CD8-positive, alpha-beta memory T cell (primary cell): ENCODE measurements at regions not wholly inside any gene's neighbourhood (a gene's known extent, or its start where the extent isn't known, plus 50 kb on each side); places are given as distances from the start of the nearest gene placed in this dataset.

Experiments
- CTCF ChIA-PET: fragments of 350-600 bp; sonication (Branson Sonifier 250); formaldehyde crosslinking; loops from one replicate; lab custom pipeline; 2021; ENCODE audit warnings: antibody characterized with exemption; lab: Charles Lee
- POLR2A ChIA-PET: fragments of 350-600 bp; sonication (Branson Sonifier 250); formaldehyde crosslinking; loops from one replicate; lab custom pipeline; 2021; ENCODE audit warnings: antibody characterized with exemption; lab: Charles Lee
- DNase-seq, 5 donors: peaks; one replicate each; pipeline versions ENCODE4 v3.0.0 to v3.0.0-alpha.2; 2020 to 2022; ENCODE audit warnings: mixed read lengths in 1 of 5
- H3K27ac ChIP-seq: one replicate; pipeline ENCODE4 v1.7.0; 2013; ENCODE audit warnings: low read depth, mild to moderate bottlenecking, low read length, moderate library complexity
- H3K27me3 ChIP-seq: 2 replicates; pipeline ENCODE4 v1.7.0; 2013; ENCODE audit warnings: low read length, mild to moderate bottlenecking; ENCODE audit not compliant: insufficient read depth, poor library complexity, severe bottlenecking
- H3K36me3 ChIP-seq: 2 replicates; pipeline ENCODE4 v1.7.0; 2013; ENCODE audit warnings: mild to moderate bottlenecking, low read length, moderate library complexity; ENCODE audit not compliant: insufficient read depth
- H3K4me1 ChIP-seq: 2 replicates; pipeline ENCODE4 v1.7.0; 2013; ENCODE audit warnings: mild to moderate bottlenecking, low read length, moderate library complexity; ENCODE audit not compliant: insufficient read depth
- H3K4me3 ChIP-seq: 2 replicates; pipeline ENCODE4 v1.7.0; 2013; ENCODE audit warnings: mild to moderate bottlenecking, low read length
- H3K9me3 ChIP-seq: 2 replicates; pipeline ENCODE4 v1.7.0; 2013; ENCODE audit warnings: mild to moderate bottlenecking, low read length
- H3K27ac Mint-ChIP-seq, 8 donors: one replicate each; pipeline ENCODE4 v1.8.0; 2020 to 2021; ENCODE audit warnings: mixed read lengths in 8 of 8, mild to moderate bottlenecking in 6 of 8, inconsistent platforms in 3 of 8, moderate library complexity in 3 of 8
- H3K27me3 Mint-ChIP-seq, 2 donors: one replicate each; pipeline ENCODE4 v1.8.0; 2020 to 2021; ENCODE audit warnings: mixed read lengths in 2 of 2, mild to moderate bottlenecking in 1 of 2, moderate library complexity in 1 of 2
- H3K36me3 Mint-ChIP-seq, 3 donors: one replicate each; pipeline ENCODE4 v1.8.0; 2020 to 2021; ENCODE audit warnings: mixed read lengths in 3 of 3, inconsistent platforms in 1 of 3, mild to moderate bottlenecking in 1 of 3
- H3K4me1 Mint-ChIP-seq, 3 donors: one replicate each; pipeline ENCODE4 v1.8.0; 2020 to 2021; ENCODE audit warnings: mixed read lengths in 3 of 3, inconsistent platforms in 1 of 3, mild to moderate bottlenecking in 1 of 3
- H3K4me3 Mint-ChIP-seq, 7 donors: one replicate each; pipeline ENCODE4 v1.8.0; 2020 to 2021; ENCODE audit warnings: mixed read lengths in 7 of 7, mild to moderate bottlenecking in 6 of 7, moderate library complexity in 4 of 7, inconsistent platforms in 2 of 7
- H3K9me3 Mint-ChIP-seq, 5 donors: one replicate each; pipeline ENCODE4 v1.8.0; 2020 to 2022; ENCODE audit warnings: mixed read lengths in 5 of 5, mild to moderate bottlenecking in 3 of 5, moderate library complexity in 2 of 5, inconsistent platforms in 1 of 5

DNA sequence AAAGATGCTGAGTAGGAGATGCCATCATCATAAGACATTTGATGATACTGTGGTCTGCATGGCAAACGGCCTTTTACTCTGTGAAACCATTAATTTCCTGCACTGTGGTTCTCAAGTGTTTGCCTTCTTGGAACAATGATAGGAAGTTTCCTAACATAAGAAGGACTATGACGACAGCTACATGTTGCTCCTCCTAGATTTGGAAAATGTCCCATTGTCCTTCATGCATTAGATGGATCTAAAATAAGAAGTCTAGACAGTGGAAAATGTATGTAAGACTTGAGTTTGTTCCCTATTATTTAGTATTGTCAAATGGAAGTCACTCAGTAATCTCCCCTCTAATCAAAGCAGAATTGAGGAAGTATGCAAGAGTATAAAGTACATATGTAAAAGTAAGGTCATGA, 98.5 kb upstream of the TMEM170B start:
- H3K4me3 ChIP-seq, result no peak overlapping the region
- Mint-ChIP-seq H3K4me1 (peaks cover 0 to 6% (median 4%) of the 10 kb centered on the region in 3 donors), H3K9me3 (peaks cover 0 to 1% (median 0%) of the 10 kb centered on the region in 5 donors), H3K4me3 (no peak overlapping the region), H3K27me3 (peaks cover 0 to 1% of the 10 kb centered on the region in 2 donors), H3K27ac (peak overlapping the region in 2 of 8 donors; percentile 12 to 29), H3K36me3 (peaks cover 0 to 5% (median 1%) of the 10 kb centered on the region in 3 donors)
- no peaks in the 10 kb centered on the region for H3K4me1 ChIP-seq
- ChIA-PET CTCF (interaction anchor here (0.9 kb wide), 1 partner anchor 10 kb away, joined by 3 read pairs; no protein-coding TSS in a partner anchor), POLR2A (no interaction called here)
- H3K36me3 ChIP-seq, result no peaks in the 10 kb centered on the region
- H3K9me3 ChIP-seq, result no peaks in the 10 kb centered on the region
- no peak for DNase-seq
- no peaks in the 10 kb centered on the region for H3K27me3 ChIP-seq
- H3K27ac ChIP-seq, result no peak overlapping the region

GRCh38 chr6:11437824-11438459, 99.6 kb upstream of the TMEM170B start:
- no peaks in the 10 kb centered on the region for H3K36me3 ChIP-seq
- H3K4me1 Mint-ChIP-seq, result peaks cover 0 to 6% (median 4%) of the 10 kb centered on the region in 3 donors
- H3K4me3 Mint-ChIP-seq, result no peak overlapping the region
- H3K9me3 Mint-ChIP-seq, result no peaks in the 10 kb centered on the region
- H3K27me3 ChIP-seq, result no peaks in the 10 kb centered on the region
- ChIA-PET CTCF (interaction anchor here (1.6 kb wide), 1 partner anchor 266 kb away, joined by 4 read pairs; no protein-coding TSS in a partner anchor), POLR2A (no interaction called here)
- H3K36me3 Mint-ChIP-seq, result peaks cover 0 to 5% (median 0%) of the 10 kb centered on the region in 3 donors
- no peak overlapping the region for H3K4me3 ChIP-seq
- no peak overlapping the region for H3K27ac Mint-ChIP-seq
- H3K4me1 ChIP-seq, result no peaks in the 10 kb centered on the region
- H3K9me3 ChIP-seq, result no peaks in the 10 kb centered on the region
- H3K27me3 Mint-ChIP-seq, result peaks cover 0 to 1% of the 10 kb centered on the region in 2 donors
- no peak overlapping the region for H3K27ac ChIP-seq
- DNase-seq, result no peak

GRCh38 chr6:11436508-11437096, 100.9 kb upstream of the TMEM170B start:
- DNase-seq, result no peak
- Histone ChIP-seq H3K4me3 (no peak overlapping the region), H3K27ac (no peak overlapping the region), H3K27me3 (no peaks in the 10 kb centered on the region), H3K9me3 (no peaks in the 10 kb centered on the region), H3K4me1 (no peaks in the 10 kb centered on the region), H3K36me3 (no peaks in the 10 kb centered on the region)
- Mint-ChIP-seq H3K9me3 (no peaks in the 10 kb centered on the region), H3K4me1 (peaks cover 0 to 6% (median 4%) of the 10 kb centered on the region in 3 donors), H3K4me3 (no peak overlapping the region), H3K36me3 (peaks cover 0 to 5% (median 0%) of the 10 kb centered on the region in 3 donors), H3K27me3 (peaks cover 0 to 1% of the 10 kb centered on the region in 2 donors), H3K27ac (no peak overlapping the region)
- CTCF ChIA-PET, result no interaction called here
- POLR2A ChIA-PET, result no interaction called here

GRCh38 chr6:11434565-11435326, 102.8 kb upstream of the TMEM170B start:
- CTCF ChIA-PET, result no interaction called here
- Mint-ChIP-seq H3K4me1 (peaks cover under 1 to 6% (median 4%) of the 10 kb centered on the region in 3 donors), H3K4me3 (no peak overlapping the region), H3K27me3 (no peaks in the 10 kb centered on the region), H3K36me3 (peaks cover 0 to 5% (median 0%) of the 10 kb centered on the region in 3 donors), H3K27ac (no peak overlapping the region), H3K9me3 (no peaks in the 10 kb centered on the region)
- no peak for DNase-seq
- Histone ChIP-seq H3K4me1 (no peaks in the 10 kb centered on the region), H3K27ac (no peak overlapping the region), H3K27me3 (no peaks in the 10 kb centered on the region), H3K4me3 (no peak overlapping the region), H3K9me3 (no peaks in the 10 kb centered on the region), H3K36me3 (no peaks in the 10 kb centered on the region)
- POLR2A ChIA-PET, result no interaction called here

- Mint-ChIP-seq H3K9me3 (no peaks in the 10 kb centered on the region), H3K4me3 (no peak overlapping the region), H3K27me3 (no peaks in the 10 kb centered on the region), H3K4me1 (peaks cover 9 to 11% (median 10%) of the 10 kb centered on the region in 3 donors), H3K27ac (no peak overlapping the region), H3K36me3 (peaks cover 0 to 5% (median 0%) of the 10 kb centered on the region in 3 donors)
- Histone ChIP-seq H3K4me1 (no peaks in the 10 kb centered on the region), H3K36me3 (no peaks in the 10 kb centered on the region), H3K27me3 (no peaks in the 10 kb centered on the region), H3K27ac (no peak overlapping the region), H3K9me3 (no peaks in the 10 kb centered on the region), H3K4me3 (no peak overlapping the region)
- ChIA-PET POLR2A (no interaction called here), CTCF (no interaction called here)
- no peak for DNase-seq
Measured at GRCh38 chr6:11433860-11434259, 103.7 kb upstream of the TMEM170B start.

DNA sequence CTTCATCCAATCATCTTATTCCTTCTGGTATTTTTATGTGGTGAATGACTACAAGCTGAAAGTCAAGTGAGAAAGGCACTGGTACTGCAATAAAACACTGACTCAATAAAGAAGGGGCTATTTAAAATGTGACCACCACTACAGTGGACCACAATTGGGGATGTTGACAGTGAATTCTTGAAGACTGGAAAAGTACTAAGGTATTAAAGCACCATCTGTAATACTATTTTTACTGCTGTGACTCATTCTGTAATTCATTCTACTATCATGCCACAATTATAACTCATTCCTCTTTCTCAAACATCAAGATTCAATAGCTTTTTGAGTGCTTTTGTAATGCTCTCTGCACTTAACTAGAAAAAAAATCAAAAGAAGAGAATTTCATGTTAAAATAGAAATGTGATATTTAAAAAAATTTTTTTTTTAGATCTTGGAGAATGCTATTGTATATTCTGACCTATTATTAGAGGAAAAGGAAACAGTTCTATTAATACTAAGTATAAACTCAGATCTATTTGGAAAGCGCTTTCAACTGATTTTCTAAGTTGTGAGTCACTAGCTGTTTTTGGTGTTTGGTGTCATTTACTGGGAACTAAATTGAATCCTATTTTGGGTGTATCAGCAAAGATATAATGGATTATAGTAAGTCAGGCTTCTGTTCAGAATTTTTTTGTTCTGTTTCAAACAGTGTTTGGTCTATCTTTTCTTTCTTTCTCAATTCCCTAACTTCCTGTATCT, 104.7 kb upstream of the TMEM170B start:
- Histone ChIP-seq H3K9me3 (no peaks in the 10 kb centered on the region), H3K27ac (no peak overlapping the region), H3K36me3 (no peaks in the 10 kb centered on the region), H3K4me1 (no peaks in the 10 kb centered on the region), H3K4me3 (no peak overlapping the region), H3K27me3 (no peaks in the 10 kb centered on the region)
- H3K27ac Mint-ChIP-seq, result peak overlapping the region in 2 of 8 donors; percentile 28 to 67
- ChIA-PET POLR2A (no interaction called here), CTCF (no interaction called here)
- H3K4me1 Mint-ChIP-seq, result peaks cover 17 to 19% (median 18%) of the 10 kb centered on the region in 3 donors
- no peak overlapping the region for H3K4me3 Mint-ChIP-seq
- peaks cover 0 to 5% (median 0%) of the 10 kb centered on the region in 3 donors for H3K36me3 Mint-ChIP-seq
- H3K27me3 Mint-ChIP-seq, result no peaks in the 10 kb centered on the region
- no peaks in the 10 kb centered on the region for H3K9me3 Mint-ChIP-seq
- no peak for DNase-seq

DNA sequence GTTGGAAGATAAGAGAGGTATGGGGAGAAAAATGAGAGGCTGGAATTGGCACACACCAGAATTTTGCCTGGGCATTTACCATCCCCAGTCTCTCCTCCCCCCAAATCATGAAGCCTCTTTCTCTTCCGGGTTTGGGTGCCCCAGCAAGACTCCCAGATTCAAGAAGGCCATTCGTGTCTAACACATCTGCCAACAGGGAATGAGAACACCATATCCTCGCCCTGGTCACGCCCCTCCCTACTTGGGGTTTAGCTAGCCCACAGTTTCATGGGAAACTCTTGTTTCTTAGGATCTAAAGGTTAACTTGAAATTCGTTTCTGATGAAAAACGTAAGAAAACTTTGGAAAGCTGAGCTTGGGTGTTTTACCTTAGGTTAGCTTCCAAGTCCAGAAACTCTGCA, 105.5 kb upstream of the TMEM170B start:
- no peak overlapping the region for H3K4me3 ChIP-seq
- Mint-ChIP-seq H3K4me3 (no peak overlapping the region), H3K9me3 (no peaks in the 10 kb centered on the region), H3K4me1 (peaks cover 17 to 19% (median 18%) of the 10 kb centered on the region in 3 donors), H3K27me3 (no peaks in the 10 kb centered on the region), H3K27ac (peak overlapping the region in 1 of 8 donors; percentile 61), H3K36me3 (peaks cover 0 to 5% (median 0%) of the 10 kb centered on the region in 3 donors)
- CTCF ChIA-PET, result no interaction called here
- no peaks in the 10 kb centered on the region for H3K4me1 ChIP-seq
- H3K9me3 ChIP-seq, result no peaks in the 10 kb centered on the region
- H3K27ac ChIP-seq, result no peak overlapping the region
- no peaks in the 10 kb centered on the region for H3K27me3 ChIP-seq
- POLR2A ChIA-PET, result no interaction called here
- no peaks in the 10 kb centered on the region for H3K36me3 ChIP-seq
- no peak for DNase-seq
